Natural killer cell (primary cell): ENCODE measurements at regions not wholly inside any gene's neighbourhood (a gene's known extent, or its start where the extent isn't known, plus 50 kb on each side); places are given as distances from the start of the nearest gene placed in this dataset.

Experiments
- ATAC-seq, 3 donors: fragments of 150-1000 bp in 2 of 3; fragments of 200-7000 bp in 1 of 3; cut with Tn5 transposase; 1 replicate in 1 of 3; 2 replicates in 2 of 3; pipeline ENCODE4 v1.10.0; 2021; ENCODE audit warnings: mild to moderate bottlenecking in 2 of 3, moderate library complexity in 2 of 3
- DNase-seq, 2 donors: peaks; one replicate each; pipeline versions ENCODE4 v3.0.0 to v3.0.0-alpha.2; 2013 to 2021; ENCODE audit warnings: mixed read lengths in 1 of 2
- H3K27ac ChIP-seq: one replicate; pipeline ENCODE4 v1.5.1; 2013; ENCODE audit warnings: mild to moderate bottlenecking, low read length
- H3K27me3 ChIP-seq: one replicate; pipeline ENCODE4 v1.6.1; 2013; ENCODE audit warnings: low read length; ENCODE audit not compliant: control insufficient read depth, insufficient read depth
- H3K36me3 ChIP-seq: one replicate; pipeline ENCODE4 v1.6.1; 2013; ENCODE audit warnings: low read length; ENCODE audit not compliant: control insufficient read depth, insufficient read depth
- H3K4me1 ChIP-seq: one replicate; pipeline ENCODE4 v1.6.1; 2013; ENCODE audit warnings: low read length; ENCODE audit not compliant: control insufficient read depth, insufficient read depth
- H3K4me3 ChIP-seq: one replicate; pipeline ENCODE4 v1.5.1; 2013; ENCODE audit warnings: low read length
- H3K9me3 ChIP-seq: one replicate; pipeline ENCODE4 v1.6.1; 2013; ENCODE audit warnings: low read length; ENCODE audit not compliant: control insufficient read depth, insufficient read depth
- H3K27ac Mint-ChIP-seq, 2 donors: one replicate each; pipeline ENCODE4 v1.8.0; 2022; ENCODE audit warnings: mild to moderate bottlenecking in 2 of 2, mixed read lengths in 2 of 2, moderate library complexity in 1 of 2
- H3K27me3 Mint-ChIP-seq, 2 donors: one replicate each; pipeline ENCODE4 v1.8.0; 2022; ENCODE audit warnings: low read depth in 2 of 2, mixed read lengths in 2 of 2
- H3K36me3 Mint-ChIP-seq: one replicate; pipeline ENCODE4 v1.8.0; 2022; ENCODE audit warnings: mixed read lengths
- H3K4me1 Mint-ChIP-seq, 2 donors: one replicate each; pipeline ENCODE4 v1.8.0; 2022; ENCODE audit warnings: mixed read lengths in 2 of 2
- H3K4me3 Mint-ChIP-seq: one replicate; pipeline ENCODE4 v1.8.0; 2022; ENCODE audit warnings: mild to moderate bottlenecking, moderate library complexity, mixed read lengths
- H3K9me3 Mint-ChIP-seq, 2 donors: one replicate each; pipeline ENCODE4 v1.8.0; 2022; ENCODE audit warnings: mixed read lengths in 2 of 2
- WGBS: methylation state at CpG from one replicate; pipeline ENCODE4 v1.1.7; 2013; ENCODE audit warnings: missing lambda C conversion rate; ENCODE audit not compliant: insufficient coverage; 5-methylcytosine and 5-hydroxymethylcytosine counted together
- intact Hi-C: fragments of 100-400 bp; cut with micrococcal nuclease; formaldehyde crosslinking; loops from one replicate; pipeline ENCODE4 v1.14.2; 2022
- TF ChIP-seq, protein P1 (sequence below): fragments of 200-600 bp; IDR thresholded peaks from one replicate; pipeline ENCODE4 v1.8.0; 2022; ENCODE audit warnings: antibody characterized with exemption

DNA sequence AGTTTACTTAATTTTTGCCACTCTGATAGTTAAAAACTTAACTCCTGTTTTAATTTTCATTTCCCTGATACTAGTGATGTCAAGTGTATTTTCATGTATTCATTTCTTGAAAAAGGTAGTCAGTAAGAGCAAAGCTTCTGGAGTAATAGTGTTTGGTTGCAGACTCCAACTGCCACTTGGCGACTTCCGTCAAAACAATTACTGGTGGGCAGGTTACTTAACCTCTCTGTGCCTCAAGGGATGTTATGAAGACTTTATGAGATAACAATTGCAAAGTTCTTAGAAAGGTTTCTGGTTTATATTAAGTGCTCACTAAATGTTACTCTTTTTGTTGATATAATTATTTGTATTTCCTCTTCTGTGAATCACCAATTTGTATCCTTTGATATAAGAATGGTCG lies 129.7 kb downstream of the NFKBIZ start:
- Mint-ChIP-seq H3K36me3 (no peaks in the 10 kb centered on the region), H3K27ac (no peak overlapping the region), H3K4me1 (no peaks in the 10 kb centered on the region), H3K4me3 (no peak overlapping the region), H3K9me3 (no peaks in the 10 kb centered on the region), H3K27me3 (peaks cover 11 to 12% of the 10 kb centered on the region in 2 donors)
- H3K9me3 ChIP-seq: no peaks in the 10 kb centered on the region
- TF ChIP-seq, protein P1, sequence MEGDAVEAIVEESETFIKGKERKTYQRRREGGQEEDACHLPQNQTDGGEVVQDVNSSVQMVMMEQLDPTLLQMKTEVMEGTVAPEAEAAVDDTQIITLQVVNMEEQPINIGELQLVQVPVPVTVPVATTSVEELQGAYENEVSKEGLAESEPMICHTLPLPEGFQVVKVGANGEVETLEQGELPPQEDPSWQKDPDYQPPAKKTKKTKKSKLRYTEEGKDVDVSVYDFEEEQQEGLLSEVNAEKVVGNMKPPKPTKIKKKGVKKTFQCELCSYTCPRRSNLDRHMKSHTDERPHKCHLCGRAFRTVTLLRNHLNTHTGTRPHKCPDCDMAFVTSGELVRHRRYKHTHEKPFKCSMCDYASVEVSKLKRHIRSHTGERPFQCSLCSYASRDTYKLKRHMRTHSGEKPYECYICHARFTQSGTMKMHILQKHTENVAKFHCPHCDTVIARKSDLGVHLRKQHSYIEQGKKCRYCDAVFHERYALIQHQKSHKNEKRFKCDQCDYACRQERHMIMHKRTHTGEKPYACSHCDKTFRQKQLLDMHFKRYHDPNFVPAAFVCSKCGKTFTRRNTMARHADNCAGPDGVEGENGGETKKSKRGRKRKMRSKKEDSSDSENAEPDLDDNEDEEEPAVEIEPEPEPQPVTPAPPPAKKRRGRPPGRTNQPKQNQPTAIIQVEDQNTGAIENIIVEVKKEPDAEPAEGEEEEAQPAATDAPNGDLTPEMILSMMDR: no peak
- ATAC-seq: no peak
- H3K4me3 ChIP-seq: no peak overlapping the region
- intact Hi-C loops: no loop called here
- no peaks in the 10 kb centered on the region for H3K36me3 ChIP-seq
- H3K27me3 ChIP-seq: no peaks in the 10 kb centered on the region
- no peaks in the 10 kb centered on the region for H3K4me1 ChIP-seq
- no peak for DNase-seq
- no peak overlapping the region for H3K27ac ChIP-seq
- 100% methylated on average over 2 of the region's 3 CpGs for WGBS

- H3K4me1 Mint-ChIP-seq: no peaks in the 10 kb centered on the region
- DNase-seq: no peak
- no peak overlapping the region for H3K4me3 ChIP-seq
- no peaks in the 10 kb centered on the region for H3K9me3 ChIP-seq
- H3K27ac ChIP-seq: no peak overlapping the region
- TF ChIP-seq, protein P1: no peak
- H3K27me3 ChIP-seq: no peaks in the 10 kb centered on the region
- H3K27ac Mint-ChIP-seq: no peak overlapping the region
- no peaks in the 10 kb centered on the region for H3K9me3 Mint-ChIP-seq
- H3K4me1 ChIP-seq: peaks cover 8% of the 10 kb centered on the region
- intact Hi-C loops: no loop called here
- WGBS: 95% methylated on average over 3 of the region's 4 CpGs
- ATAC-seq: no peak
- H3K36me3 ChIP-seq: no peaks in the 10 kb centered on the region
- H3K36me3 Mint-ChIP-seq: no peaks in the 10 kb centered on the region
- H3K27me3 Mint-ChIP-seq: peaks cover 11 to 24% of the 10 kb centered on the region in 2 donors
- H3K4me3 Mint-ChIP-seq: no peak overlapping the region
Measured at GRCh38 chr3:101984356-101984755, 135.0 kb downstream of the NFKBIZ start.

DNA sequence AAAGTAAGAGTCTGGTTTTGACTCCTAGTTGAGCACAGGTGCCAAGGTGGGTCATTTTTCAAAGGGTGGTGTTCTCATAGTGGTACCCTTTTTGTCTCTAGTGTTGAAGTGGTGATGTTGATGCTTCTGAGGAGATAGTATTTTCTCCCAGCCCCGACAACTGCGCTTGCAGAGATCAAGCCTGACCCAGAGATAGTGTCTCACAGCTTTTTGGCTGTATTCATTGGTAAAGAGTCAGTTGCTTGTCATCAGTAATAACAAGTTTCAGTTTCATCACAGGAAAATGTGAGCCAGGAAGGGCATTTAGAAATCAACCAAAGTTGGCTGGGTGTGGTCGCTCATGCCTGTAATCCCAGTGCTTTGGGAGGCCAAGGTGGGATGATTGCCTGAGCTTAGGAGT lies 139.3 kb downstream of the NFKBIZ start:
- peaks cover 0 to 12% of the 10 kb centered on the region in 2 donors for H3K27me3 Mint-ChIP-seq
- no peaks in the 10 kb centered on the region for H3K36me3 Mint-ChIP-seq
- Histone ChIP-seq H3K9me3 (no peaks in the 10 kb centered on the region), H3K4me3 (no peak overlapping the region), H3K27ac (no peak overlapping the region), H3K4me1 (peaks cover 8% of the 10 kb centered on the region), H3K27me3 (no peaks in the 10 kb centered on the region), H3K36me3 (no peaks in the 10 kb centered on the region)
- no peak for DNase-seq
- no peak for ATAC-seq
- TF ChIP-seq, protein P1: no peak
- no peak overlapping the region for H3K27ac Mint-ChIP-seq
- intact Hi-C loops: no loop called here
- no peaks in the 10 kb centered on the region for H3K9me3 Mint-ChIP-seq
- WGBS: 74% methylated on average over 3 of the region's 3 CpGs
- H3K4me1 Mint-ChIP-seq: no peaks in the 10 kb centered on the region
- H3K4me3 Mint-ChIP-seq: no peak overlapping the region

GRCh38 chr3:101989578-101990200 lies 140.4 kb downstream of the NFKBIZ start:
- 91% methylated on average over 5 of the region's 5 CpGs for WGBS
- Mint-ChIP-seq H3K9me3 (no peaks in the 10 kb centered on the region), H3K27me3 (peaks cover 0 to 12% of the 10 kb centered on the region in 2 donors), H3K27ac (no peak overlapping the region), H3K4me3 (no peak overlapping the region), H3K36me3 (no peaks in the 10 kb centered on the region), H3K4me1 (no peaks in the 10 kb centered on the region)
- Histone ChIP-seq H3K36me3 (no peaks in the 10 kb centered on the region), H3K4me1 (peaks cover 8% of the 10 kb centered on the region), H3K27me3 (no peaks in the 10 kb centered on the region), H3K9me3 (no peaks in the 10 kb centered on the region), H3K4me3 (no peak overlapping the region), H3K27ac (no peak overlapping the region)
- ATAC-seq (no peak), DNase-seq (no peak)
- TF ChIP-seq, protein P1: no peak
- intact Hi-C loops: no loop called here
